ENCODE measurements at regions not wholly inside any gene's neighbourhood (a gene's known extent, or its start where the extent isn't known, plus 50 kb on each side); places are given as distances from the start of the nearest gene placed in this dataset.

DNA sequence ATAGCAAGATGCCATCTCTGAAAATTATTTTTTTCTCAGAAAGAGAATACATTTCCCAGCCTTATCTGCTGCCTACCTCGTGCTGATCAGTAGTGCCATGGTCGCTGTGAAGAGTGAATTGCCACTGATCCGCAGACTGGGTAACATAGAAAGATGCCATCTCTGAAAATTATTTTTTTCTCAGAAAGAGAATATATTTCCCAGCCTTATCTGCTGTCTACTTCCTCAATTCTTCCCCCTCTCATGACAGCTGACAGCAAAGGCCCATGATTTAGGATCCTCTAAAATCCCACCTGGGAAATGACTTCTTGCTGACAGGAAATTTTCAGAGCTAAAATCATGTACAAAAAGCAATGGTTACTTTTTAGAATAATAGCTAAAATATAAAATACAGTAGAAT lies 92.5 kb upstream of the AHR start:
- no peaks in the 10 kb centered on the region for H3K36me3 ChIP-seq (ENCODE audit: control insufficient read depth in 2 of 3, insufficient read depth in 3 of 3, low read length in 3 of 3)
- no peaks in the 10 kb centered on the region for H3K9me3 ChIP-seq (ENCODE audit: control insufficient read depth in 2 of 3, low read length in 3 of 3)
- H3K4me1 Mint-ChIP-seq: peaks cover 0 to 3% (median 0%) of the 10 kb centered on the region in 7 donors
- H3K9me3 Mint-ChIP-seq: peaks cover 0 to 12% (median 0%) of the 10 kb centered on the region in 11 donors
- ATAC-seq (peak; percentile 64), DNase-seq (no peak)
- POLR2A ChIA-PET: no interaction called here
- intact Hi-C loops (cut with micrococcal nuclease): loop anchor here in 1 of 2 donors (2.0 kb wide), 1 partner anchor 29 kb away; no protein-coding TSS in a partner anchor
- H3K27ac ChIP-seq (ENCODE audit: low read depth, low read length): no peak overlapping the region
- H3K27me3 ChIP-seq (ENCODE audit: control insufficient read depth in 2 of 2, insufficient read depth in 2 of 2, low read length in 2 of 2): no peaks in the 10 kb centered on the region
- peaks cover 0 to 5% (median 0%) of the 10 kb centered on the region in 5 donors for H3K27me3 Mint-ChIP-seq
- H3K4me1 ChIP-seq (ENCODE audit: control insufficient read depth in 2 of 2, insufficient read depth in 2 of 2, low read length in 2 of 2): no peaks in the 10 kb centered on the region
- CTCF ChIA-PET: no interaction called here
- H3K27ac Mint-ChIP-seq: no peak overlapping the region
- H3K4me3 Mint-ChIP-seq: no peak overlapping the region
- no peak overlapping the region for H3K4me3 ChIP-seq (ENCODE audit: low read length)
- H3K36me3 Mint-ChIP-seq: peaks cover 0 to 4% (median 0%) of the 10 kb centered on the region in 5 donors

DNA sequence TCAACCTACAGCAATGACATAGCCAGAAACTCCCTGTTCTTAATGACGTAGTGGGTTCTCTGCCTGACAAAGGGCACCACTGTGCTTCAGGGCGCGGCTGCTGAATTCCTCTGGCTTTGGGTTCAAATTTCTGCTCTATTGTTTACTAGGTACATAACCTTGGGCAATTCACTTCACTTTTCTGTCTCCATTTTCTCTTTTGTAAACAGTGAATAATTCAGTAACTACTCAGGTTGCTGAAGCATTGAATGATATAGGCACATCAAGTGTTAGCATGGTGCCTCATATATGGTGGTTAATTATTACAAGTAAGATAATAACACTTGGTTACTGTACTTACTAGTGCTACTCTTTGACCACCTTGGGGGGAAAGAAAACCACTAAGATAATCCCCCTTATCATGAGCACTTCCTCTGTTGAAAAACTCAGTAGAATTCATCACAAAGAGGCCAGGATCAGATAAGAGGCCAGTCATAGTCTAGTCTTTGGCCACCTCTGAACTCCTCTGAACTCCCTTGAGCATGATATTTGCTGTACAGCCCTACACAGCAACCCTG lies 92.0 kb upstream of the AHR start:
- H3K36me3 ChIP-seq (ENCODE audit: control insufficient read depth in 2 of 3, insufficient read depth in 3 of 3, low read length in 3 of 3): no peaks in the 10 kb centered on the region
- H3K27ac Mint-ChIP-seq: no peak overlapping the region

DNA sequence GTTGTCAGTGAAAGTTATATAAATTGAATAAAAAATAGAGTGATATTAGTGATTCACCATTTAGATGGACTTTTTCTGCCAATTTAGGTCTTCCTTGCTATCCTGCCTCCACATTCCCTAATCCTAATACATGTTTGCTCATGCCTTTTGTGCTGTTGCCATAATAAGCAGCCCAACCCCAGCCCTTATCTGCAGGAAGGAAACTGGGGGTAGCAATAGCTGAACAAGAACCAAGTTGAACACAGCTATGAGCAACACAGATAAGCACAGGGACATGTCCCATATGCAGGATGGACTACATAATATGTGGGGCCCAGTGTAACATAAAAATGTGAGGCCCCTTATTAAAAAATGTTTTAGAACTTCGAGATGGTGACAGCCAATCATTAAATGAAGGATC lies 91.2 kb upstream of the AHR start:
- Mint-ChIP-seq H3K4me3 (no peak overlapping the region), H3K4me1 (peaks cover 0 to 3% (median 0%) of the 10 kb centered on the region in 7 donors), H3K9me3 (peaks cover 0 to 5% (median 0%) of the 10 kb centered on the region in 11 donors), H3K36me3 (peaks cover 0 to 4% (median 0%) of the 10 kb centered on the region in 5 donors), H3K27me3 (peaks cover 0 to 2% (median 0%) of the 10 kb centered on the region in 5 donors), H3K27ac (no peak overlapping the region)
- ATAC-seq (peak; percentile 41), DNase-seq (no peak)
- no peak overlapping the region for H3K4me3 ChIP-seq (ENCODE audit: low read length)
- no peak overlapping the region for H3K27ac ChIP-seq (ENCODE audit: low read depth, low read length)
- H3K9me3 ChIP-seq (ENCODE audit: control insufficient read depth in 2 of 3, low read length in 3 of 3): no peaks in the 10 kb centered on the region
- POLR2A ChIA-PET: no interaction called here
- CTCF ChIA-PET: interaction anchor here (0.6 kb wide), 1 partner anchor 17 kb away, joined by 3 read pairs; no protein-coding TSS in a partner anchor
- no peaks in the 10 kb centered on the region for H3K4me1 ChIP-seq (ENCODE audit: control insufficient read depth in 2 of 2, insufficient read depth in 2 of 2, low read length in 2 of 2)
- intact Hi-C loops (cut with micrococcal nuclease): loop anchor here in 1 of 2 donors (2.0 kb wide), 1 partner anchor 28 kb away; no protein-coding TSS in a partner anchor
- H3K27me3 ChIP-seq (ENCODE audit: control insufficient read depth in 2 of 2, insufficient read depth in 2 of 2, low read length in 2 of 2): no peaks in the 10 kb centered on the region
- H3K36me3 ChIP-seq (ENCODE audit: control insufficient read depth in 2 of 3, insufficient read depth in 3 of 3, low read length in 3 of 3): no peaks in the 10 kb centered on the region

More for the DNA sequence above, 92.0 kb upstream of the AHR start:
- intact Hi-C loops (cut with micrococcal nuclease): loop anchor here in 1 of 2 donors (2.0 kb wide), 1 partner anchor 28 kb away; no protein-coding TSS in a partner anchor
- ChIA-PET POLR2A (no interaction called here), CTCF (no interaction called here)
- no peak for DNase-seq
- Histone ChIP-seq H3K9me3 (ENCODE audit: control insufficient read depth in 2 of 3, low read length in 3 of 3) (no peaks in the 10 kb centered on the region), H3K27me3 (ENCODE audit: control insufficient read depth in 2 of 2, insufficient read depth in 2 of 2, low read length in 2 of 2) (no peaks in the 10 kb centered on the region), H3K4me1 (ENCODE audit: control insufficient read depth in 2 of 2, insufficient read depth in 2 of 2, low read length in 2 of 2) (no peaks in the 10 kb centered on the region), H3K4me3 (ENCODE audit: low read length) (no peak overlapping the region), H3K27ac (ENCODE audit: low read depth, low read length) (no peak overlapping the region)
- Mint-ChIP-seq H3K9me3 (peaks cover 0 to 8% (median 0%) of the 10 kb centered on the region in 11 donors), H3K36me3 (peaks cover 0 to 4% (median 0%) of the 10 kb centered on the region in 5 donors), H3K27me3 (peaks cover 0 to 2% (median 0%) of the 10 kb centered on the region in 5 donors), H3K4me3 (no peak overlapping the region), H3K4me1 (peaks cover 0 to 3% (median 0%) of the 10 kb centered on the region in 7 donors)
- ATAC-seq: peak; percentile 72

DNA sequence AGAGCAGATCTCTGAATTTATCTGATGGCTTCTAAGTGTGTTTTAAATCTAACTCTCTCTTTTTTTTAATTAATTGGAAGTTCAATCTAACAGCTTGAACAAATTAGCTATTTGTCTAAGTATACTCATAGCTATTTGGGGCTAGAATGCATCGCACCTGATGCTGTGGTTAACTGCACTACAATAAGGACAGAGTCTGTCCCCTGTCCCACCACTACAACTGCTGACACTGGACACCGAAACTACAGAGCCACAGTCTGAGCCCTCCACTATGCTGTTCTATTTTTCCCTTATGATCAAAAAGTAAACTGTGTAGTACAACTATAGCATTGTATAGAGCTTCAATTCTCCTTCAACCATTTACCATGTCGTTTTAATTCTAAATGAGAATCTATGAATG lies 89.4 kb upstream of the AHR start:
- ChIA-PET CTCF (interaction anchor here (0.7 kb wide), 1 partner anchor 728 kb away, joined by 3 read pairs; no protein-coding TSS in a partner anchor), POLR2A (no interaction called here)
- H3K4me1 Mint-ChIP-seq: peaks cover 0 to 3% (median 0%) of the 10 kb centered on the region in 7 donors
- Histone ChIP-seq H3K4me1 (ENCODE audit: control insufficient read depth in 2 of 2, insufficient read depth in 2 of 2, low read length in 2 of 2) (no peaks in the 10 kb centered on the region), H3K36me3 (ENCODE audit: control insufficient read depth in 2 of 3, insufficient read depth in 3 of 3, low read length in 3 of 3) (no peaks in the 10 kb centered on the region), H3K27ac (ENCODE audit: low read depth, low read length) (no peak overlapping the region), H3K9me3 (ENCODE audit: control insufficient read depth in 2 of 3, low read length in 3 of 3) (no peaks in the 10 kb centered on the region), H3K4me3 (ENCODE audit: low read length) (no peak overlapping the region), H3K27me3 (ENCODE audit: control insufficient read depth in 2 of 2, insufficient read depth in 2 of 2, low read length in 2 of 2) (no peaks in the 10 kb centered on the region)
- intact Hi-C loops (cut with micrococcal nuclease): no loop called here
- no peak for DNase-seq
- no peaks in the 10 kb centered on the region for H3K9me3 Mint-ChIP-seq
- no peak overlapping the region for H3K27ac Mint-ChIP-seq
- H3K4me3 Mint-ChIP-seq: no peak overlapping the region
- H3K36me3 Mint-ChIP-seq: peaks cover 0 to under 1% (median 0%) of the 10 kb centered on the region in 5 donors
- H3K27me3 Mint-ChIP-seq: peaks cover 0 to 2% (median 0%) of the 10 kb centered on the region in 5 donors
- no peak for ATAC-seq

DNA sequence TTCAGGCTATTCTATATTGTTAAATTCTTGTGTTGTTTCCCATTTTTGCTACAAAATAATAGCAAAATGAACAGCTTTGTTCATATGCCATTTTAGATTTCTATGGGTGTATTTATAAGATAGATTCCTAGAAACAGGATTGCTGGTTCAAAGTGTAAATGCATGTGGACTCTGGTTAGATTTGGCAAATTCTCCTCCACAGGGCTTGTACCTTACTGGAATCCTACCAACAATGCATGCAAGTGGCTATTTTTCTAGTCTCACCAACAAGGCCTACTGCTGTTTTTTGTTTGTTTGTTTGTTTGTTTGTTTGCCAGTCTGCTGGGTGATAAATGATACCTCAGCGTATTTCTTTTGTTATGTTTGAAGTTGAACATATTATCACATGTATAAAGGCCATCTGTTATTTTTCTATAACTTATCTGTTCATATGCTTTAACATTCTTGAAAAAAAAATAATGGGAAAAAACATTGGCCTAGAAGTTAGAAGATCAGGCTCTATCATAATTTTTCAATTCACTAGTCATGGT lies 87.1 kb upstream of the AHR start:
- Mint-ChIP-seq H3K4me3 (no peak overlapping the region), H3K9me3 (peaks cover 0 to 8% (median 0%) of the 10 kb centered on the region in 11 donors), H3K36me3 (peaks cover 0 to 11% (median 3%) of the 10 kb centered on the region in 5 donors), H3K27ac (no peak overlapping the region), H3K4me1 (peaks cover 0 to 3% (median 0%) of the 10 kb centered on the region in 7 donors), H3K27me3 (peaks cover 0 to 2% (median 0%) of the 10 kb centered on the region in 5 donors)
- H3K27me3 ChIP-seq (ENCODE audit: control insufficient read depth in 2 of 2, insufficient read depth in 2 of 2, low read length in 2 of 2): no peaks in the 10 kb centered on the region
- ATAC-seq: no peak
- no peak for DNase-seq
- CTCF ChIA-PET: interaction anchor here (0.6 kb wide), 1 partner anchor 54 kb away, joined by 3 read pairs; no protein-coding TSS in a partner anchor
- H3K27ac ChIP-seq (ENCODE audit: low read depth, low read length): no peak overlapping the region
- no peak overlapping the region for H3K4me3 ChIP-seq (ENCODE audit: low read length)
- H3K9me3 ChIP-seq (ENCODE audit: control insufficient read depth in 2 of 3, low read length in 3 of 3): no peaks in the 10 kb centered on the region
- no peaks in the 10 kb centered on the region for H3K4me1 ChIP-seq (ENCODE audit: control insufficient read depth in 2 of 2, insufficient read depth in 2 of 2, low read length in 2 of 2)
- POLR2A ChIA-PET: no interaction called here
- intact Hi-C loops (cut with micrococcal nuclease): no loop called here
- no peaks in the 10 kb centered on the region for H3K36me3 ChIP-seq (ENCODE audit: control insufficient read depth in 2 of 3, insufficient read depth in 3 of 3, low read length in 3 of 3)

DNA sequence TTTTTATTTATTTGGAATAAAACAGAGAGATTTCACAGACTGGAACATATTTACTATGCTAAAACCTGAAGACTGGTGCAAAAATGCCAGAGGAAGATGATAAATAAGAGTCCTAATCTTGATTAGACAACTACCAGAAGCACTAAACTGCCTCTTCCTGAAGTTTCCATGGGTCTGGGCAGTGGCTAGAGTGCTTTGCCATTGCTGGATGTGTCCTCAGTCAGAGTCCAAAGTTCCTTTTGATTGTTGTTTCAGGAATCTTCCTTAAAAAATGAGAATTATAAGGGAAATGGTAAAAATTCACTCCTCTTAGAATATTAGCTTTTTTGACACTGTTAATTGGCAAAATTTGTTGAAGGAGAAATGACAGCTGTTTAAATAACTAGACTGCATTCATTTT lies 86.3 kb upstream of the AHR start:
- CTCF ChIA-PET: no interaction called here

More for the DNA sequence above, 86.3 kb upstream of the AHR start:
- Histone ChIP-seq H3K27ac (ENCODE audit: low read depth, low read length) (no peak overlapping the region), H3K27me3 (ENCODE audit: control insufficient read depth in 2 of 2, insufficient read depth in 2 of 2, low read length in 2 of 2) (no peaks in the 10 kb centered on the region), H3K4me3 (ENCODE audit: low read length) (no peak overlapping the region), H3K9me3 (ENCODE audit: control insufficient read depth in 2 of 3, low read length in 3 of 3) (no peaks in the 10 kb centered on the region), H3K4me1 (ENCODE audit: control insufficient read depth in 2 of 2, insufficient read depth in 2 of 2, low read length in 2 of 2) (no peaks in the 10 kb centered on the region), H3K36me3 (ENCODE audit: control insufficient read depth in 2 of 3, insufficient read depth in 3 of 3, low read length in 3 of 3) (no peaks in the 10 kb centered on the region)
- ATAC-seq (no peak), DNase-seq (no peak)
- intact Hi-C loops (cut with micrococcal nuclease): no loop called here
- no peak overlapping the region for H3K27ac Mint-ChIP-seq
- H3K4me1 Mint-ChIP-seq: peaks cover 0 to 2% (median 0%) of the 10 kb centered on the region in 7 donors
- H3K36me3 Mint-ChIP-seq: peaks cover 0 to 11% (median 3%) of the 10 kb centered on the region in 5 donors
- peaks cover 0 to 2% (median 0%) of the 10 kb centered on the region in 5 donors for H3K27me3 Mint-ChIP-seq
- POLR2A ChIA-PET: no interaction called here
- peaks cover 0 to 8% (median 0%) of the 10 kb centered on the region in 11 donors for H3K9me3 Mint-ChIP-seq
- no peak overlapping the region for H3K4me3 Mint-ChIP-seq
